ENCODE measurements at regions not wholly inside any gene's neighbourhood (a gene's known extent, or its start where the extent isn't known, plus 50 kb on each side); places are given as distances from the start of the nearest gene placed in this dataset.
"Not testable (repeated sequence)": the region's sequence is repeated elsewhere in the genome, so short reads cannot be mapped to it uniquely, and the experiment has no call there.

DNA sequence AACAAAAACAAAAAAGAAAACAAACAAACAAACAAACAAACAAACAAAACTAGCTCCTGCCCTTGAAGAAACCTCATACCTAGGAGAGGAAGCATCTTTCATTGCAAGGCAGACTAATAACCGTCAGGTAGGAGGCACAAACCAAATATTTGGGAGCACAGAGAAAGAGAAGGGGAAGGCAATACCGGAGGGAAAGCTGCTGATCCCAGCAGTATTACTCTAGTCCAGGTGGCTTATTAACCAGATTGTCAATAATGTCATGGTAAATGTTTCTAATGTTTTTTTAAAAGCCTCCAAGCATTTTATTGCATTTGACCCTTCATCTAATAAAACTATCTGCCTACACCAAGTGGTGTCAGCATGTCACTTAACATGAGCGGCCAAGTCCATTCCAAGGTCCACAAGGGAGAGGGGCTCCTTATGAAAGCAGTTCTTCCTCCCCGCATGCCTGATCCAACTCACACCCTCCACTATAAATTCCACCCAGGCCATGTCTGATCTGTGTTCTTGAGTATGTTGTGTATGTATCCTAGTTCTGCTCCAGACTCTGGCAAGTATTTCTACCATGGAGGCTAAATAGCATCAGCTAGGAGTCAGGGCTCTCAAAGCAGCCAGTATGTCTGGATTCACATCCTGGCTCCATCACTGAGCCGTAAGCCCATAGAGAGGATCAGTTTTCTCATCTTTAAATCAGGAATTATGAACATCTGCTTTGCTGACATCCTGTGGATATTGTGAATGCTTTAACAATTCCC is 208.1 kb upstream of the TENM4 start:
- DNase-seq = no peak

DNA sequence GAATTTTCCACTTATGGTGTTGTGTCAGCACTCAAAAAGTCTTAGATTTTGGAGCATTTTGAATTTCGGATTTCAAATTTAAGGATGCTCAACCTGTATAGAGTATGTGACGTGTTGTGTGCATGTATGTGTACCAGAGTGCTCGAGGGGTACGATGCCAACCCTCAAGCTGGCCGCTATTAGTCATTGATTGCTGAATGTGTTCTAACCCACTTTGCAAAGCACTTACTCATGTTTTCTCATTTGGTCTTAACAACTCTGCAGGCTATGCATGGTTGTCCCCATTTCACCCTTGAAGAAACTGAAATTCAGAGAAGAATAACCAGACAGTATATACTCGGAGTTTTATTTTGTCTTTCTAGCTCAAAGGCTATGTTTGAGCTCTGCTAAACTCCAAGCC is 196.4 kb upstream of the TENM4 start:
- no peak for DNase-seq

DNA sequence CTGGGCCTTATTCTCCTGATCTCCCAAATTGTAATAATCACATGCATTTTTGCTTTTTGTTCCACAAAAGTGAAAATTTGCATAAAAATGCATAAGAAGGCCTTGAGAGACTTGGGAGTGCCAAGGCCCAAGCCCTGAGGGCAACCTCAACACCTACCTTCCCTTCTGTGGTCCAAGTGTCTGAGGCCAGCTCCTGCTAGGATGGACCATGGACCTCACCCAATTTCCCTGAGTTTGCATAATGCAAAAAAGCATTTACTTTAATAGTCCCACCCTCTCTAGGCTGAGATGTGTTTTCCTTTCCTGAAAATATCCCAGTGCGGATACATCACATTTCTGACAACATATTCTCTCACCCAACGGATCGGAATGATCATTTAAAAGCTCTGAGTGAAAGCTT is 194.1 kb upstream of the TENM4 start:
- DNase-seq = no peak

DNA sequence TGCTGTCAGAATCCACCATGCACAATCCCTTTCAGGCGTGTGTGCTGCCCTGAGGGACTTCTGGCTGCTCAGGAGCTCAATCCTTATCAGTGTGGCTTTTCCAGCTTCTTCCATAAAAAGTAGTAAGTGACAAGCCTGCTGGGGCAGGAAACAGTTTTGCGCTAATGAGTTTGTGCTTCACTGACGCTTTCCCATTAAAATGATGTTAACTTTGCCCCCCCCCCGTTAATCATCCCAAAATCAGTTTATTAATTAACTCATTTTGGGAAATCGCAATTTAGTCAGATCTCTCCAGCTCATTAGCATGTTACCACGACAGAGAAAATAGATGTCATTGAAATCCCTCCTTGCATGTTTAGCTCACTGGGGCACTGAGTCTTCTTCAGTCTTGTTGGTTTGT is 186.5 kb upstream of the TENM4 start:
- no peak for DNase-seq

DNA sequence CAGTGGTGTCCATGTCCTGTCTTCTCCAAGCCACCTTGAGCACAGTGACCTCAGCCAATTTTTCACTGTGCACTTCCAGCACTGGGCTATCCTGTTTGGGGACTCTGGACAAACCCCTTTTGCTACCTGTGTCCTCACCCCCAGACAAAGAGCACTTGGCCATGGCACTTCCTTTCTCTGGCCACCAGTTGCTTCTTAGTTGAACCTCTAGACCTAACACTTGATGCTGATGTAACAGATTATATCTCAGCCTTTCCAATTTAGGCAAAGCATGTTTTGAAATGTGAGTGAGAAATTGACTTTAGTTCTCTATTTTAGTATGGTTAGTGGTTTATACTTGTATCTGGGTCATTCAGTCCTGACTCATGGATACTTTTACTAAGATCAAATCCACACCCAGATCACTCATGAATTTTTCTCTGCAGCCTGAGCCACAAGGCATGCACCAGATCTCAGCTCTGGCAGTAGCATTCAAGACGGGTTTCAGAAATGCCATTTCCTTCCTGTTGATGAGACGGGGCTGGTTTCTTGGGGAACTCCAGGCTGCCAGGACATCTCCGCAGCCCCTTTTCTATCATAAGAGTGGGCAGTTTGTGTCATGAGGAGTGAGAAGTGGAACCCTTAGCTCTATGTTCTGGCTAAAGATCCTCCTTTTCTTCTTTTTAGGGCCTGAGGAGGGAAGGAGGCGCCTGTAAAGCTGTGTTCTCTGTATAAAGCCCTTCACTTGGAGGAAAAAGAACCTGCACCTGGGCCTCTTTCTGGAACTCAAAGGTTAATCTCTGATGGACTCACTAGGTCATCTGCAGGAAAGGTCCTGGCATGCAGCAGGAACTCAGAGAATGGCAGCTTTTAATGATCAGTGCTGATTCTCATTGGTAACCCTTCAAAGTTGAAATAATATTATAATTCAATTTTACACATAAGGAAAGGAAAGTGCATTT is 185.6 kb upstream of the TENM4 start:
- DNase-seq = no peak

DNA sequence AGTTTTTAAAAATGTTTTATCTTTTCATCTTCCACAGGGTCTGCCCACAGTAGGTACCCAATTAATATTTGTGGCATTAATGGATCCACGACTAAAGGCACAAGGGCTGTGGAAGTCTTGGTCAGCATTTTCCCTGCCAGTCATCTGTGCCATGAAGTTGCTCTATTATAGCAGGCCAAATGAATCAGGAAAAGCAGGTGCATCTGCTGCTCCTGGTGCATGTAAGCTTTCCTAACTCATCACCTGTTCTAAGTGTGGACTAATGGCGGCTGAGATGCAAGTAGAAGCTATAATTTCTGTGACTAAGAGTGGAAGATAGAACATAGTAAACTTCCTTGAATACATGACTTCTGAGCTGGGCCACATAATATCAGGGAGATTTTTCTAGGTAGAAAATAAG is 182.5 kb upstream of the TENM4 start:
- no peak for DNase-seq

DNA sequence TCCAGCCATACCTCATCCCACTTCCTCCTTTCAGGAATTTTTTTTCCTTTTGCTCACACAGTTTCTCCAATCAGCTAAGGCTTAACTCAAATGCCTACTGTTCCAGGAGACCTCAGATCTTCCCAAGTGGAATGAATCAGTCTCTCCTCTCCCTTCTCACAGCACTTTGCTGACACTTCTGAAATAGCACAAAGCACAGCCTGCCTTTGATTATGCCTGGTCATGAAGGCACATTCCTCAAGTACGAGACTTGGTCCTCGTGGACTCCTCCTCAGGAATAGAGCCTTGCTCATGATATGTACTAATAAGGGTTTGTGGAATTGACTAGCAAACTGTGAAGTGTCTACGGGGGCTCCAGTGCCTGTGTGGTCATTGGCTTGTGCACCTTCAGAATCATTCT is 176.7 kb upstream of the TENM4 start:
- DNase-seq = no peak

DNA sequence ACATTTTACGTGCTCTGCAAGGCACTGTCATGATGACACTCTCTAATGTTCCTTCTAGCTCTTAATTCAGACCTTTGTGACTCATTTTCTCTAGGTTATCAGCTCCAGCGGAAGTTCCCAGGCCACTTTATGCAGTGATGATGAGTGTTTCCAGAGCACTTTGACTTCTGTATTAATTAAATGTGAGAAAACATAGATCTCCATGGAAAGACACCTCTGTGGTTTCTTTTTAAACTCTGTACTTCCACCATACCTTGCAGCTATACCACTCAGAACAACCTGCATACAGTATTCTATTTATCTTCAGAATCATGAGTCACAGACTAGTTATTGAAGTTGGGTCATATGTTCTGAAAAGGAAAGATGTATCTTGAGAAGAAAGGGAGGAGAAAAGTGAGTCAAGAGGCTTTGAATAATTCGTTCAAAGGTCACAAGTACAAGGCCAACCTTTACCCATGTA is 175.6 kb upstream of the TENM4 start:
- DNase-seq = no peak

DNA sequence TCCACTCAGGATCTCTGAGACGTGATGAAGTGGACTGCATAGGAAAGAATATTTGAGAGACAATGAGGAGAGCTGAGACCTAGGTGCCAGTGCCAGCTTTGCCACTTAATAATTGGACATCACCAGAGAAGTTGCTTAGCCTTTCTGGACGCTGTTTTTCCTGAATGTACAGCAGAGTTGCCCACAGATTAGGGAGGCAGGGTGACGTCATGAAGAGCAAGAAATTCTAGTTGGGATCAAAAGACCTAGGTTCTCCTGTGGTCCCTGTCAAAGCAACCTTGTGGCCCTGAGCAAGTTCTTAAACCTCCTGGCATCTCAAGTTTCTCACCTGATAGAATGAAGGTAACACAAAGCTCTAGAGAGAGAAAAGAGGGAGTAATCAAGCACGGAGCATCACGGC is 174.6 kb upstream of the TENM4 start:
- DNase-seq = no peak

DNA sequence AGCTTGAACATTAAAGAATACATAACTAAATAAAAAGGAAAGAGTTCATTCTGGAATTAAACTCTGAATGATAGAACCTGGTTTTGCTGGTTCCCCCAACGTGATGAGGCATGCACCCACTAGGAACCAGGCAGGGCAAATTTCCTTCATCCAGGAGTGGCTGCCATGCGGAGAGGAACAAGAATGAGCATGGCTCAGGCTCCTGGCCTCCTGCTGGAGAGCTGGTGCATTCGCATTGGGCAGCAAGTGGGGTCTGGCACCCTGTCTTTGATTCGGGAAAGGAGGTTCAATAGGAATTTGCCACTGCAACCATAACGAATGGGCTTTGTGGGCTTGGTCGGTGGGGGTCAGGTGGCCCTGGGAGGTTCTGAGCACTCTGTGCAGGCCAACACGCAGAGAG is 169.8 kb upstream of the TENM4 start:
- no peak for DNase-seq

DNA sequence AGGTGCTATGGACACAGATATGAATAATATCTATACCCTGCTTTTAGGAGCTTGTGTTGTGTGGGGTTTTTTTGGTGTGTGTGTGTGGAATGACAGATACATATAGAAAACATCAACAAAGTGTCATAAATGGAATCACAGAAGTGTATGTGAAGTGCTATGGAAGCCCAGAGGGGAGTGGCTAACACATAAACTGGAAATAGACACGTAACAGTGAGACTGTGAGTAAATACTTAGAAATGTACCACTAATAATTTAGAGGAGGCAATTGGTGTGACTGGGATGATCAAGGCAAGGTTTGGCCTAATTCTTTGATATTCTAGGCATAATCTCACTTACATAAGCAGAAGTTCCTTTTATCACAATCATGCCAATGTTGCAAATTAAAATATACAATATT is 169.3 kb upstream of the TENM4 start:
- DNase-seq = no peak

DNA sequence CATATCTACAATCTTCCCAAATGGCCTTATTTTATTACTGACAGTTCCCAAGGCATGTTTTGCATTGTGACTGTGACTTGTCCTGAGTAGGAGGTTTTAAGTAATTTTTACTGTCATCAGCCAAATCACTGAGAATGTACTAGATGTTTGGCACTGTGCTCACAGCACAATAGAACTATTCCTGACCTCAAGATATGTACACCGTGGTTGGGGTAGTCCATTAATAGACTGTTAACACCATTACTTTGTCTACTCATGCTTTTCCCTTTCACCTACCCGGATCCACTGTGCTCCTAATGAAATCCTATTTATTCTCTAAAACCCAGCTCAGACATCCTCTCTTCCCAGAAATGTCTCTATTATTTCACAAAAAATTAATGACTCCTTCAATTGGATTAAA is 168.7 kb upstream of the TENM4 start:
- no peak for DNase-seq

DNA sequence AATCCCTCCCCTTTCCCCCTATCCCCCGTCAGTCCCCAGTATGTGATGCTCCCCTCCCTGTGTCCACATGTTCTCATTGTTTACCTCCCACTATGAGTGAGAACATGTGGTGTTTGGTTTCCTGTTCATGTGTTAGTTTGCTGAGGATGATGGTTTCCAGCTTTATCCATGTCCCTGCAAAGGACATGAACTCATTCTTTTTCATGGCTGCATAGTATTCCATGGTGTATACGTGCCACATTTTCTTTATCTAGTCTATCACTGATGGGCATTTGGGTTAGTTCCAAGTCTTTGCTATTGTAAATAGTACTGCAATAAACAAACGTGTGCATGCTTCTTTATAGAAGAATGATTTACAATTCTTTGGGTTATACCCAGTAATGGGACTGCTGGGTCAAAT is 165.6 kb upstream of the TENM4 start:
- DNase-seq = not testable (repeated sequence)

DNA sequence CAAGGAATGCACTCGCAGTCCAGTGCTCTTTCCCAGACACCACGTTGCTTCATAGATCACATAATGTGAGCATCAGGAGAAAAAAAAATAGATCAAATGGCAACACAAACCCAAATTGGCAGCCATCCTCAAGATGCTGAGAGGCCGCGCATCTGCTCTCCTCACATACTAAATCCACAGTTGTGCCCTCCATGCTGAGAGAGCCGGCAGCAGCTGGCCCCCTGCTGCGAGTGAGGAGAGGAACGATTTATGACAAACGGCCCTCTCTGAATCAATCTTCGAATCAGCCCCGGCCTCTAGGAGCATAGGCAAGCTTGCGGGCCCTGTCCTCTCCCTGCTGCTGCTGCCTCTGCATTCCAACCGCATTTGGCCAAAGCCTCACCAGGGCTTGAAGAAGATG is 159.9 kb upstream of the TENM4 start:
- DNase-seq = no peak

DNA sequence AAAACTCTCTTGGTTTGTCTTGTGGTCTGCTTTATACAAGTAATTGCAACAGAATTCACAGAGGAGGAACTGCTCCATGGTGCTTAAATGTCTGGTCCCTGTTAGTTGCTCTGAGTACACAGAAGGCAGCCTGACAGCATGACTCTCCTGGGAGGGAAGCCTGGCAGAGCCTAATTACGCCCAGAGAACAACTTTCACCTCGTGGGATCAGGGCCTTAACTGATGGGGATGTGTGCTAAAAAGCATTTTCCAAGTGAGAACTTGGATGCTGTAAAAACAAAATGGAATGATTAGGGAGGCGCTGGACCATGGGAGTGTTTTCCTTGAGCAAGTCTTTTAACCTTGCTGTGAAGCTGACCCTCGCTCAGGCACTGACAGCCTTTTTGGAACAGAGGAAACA is 154.0 kb upstream of the TENM4 start:
- DNase-seq = no peak

DNA sequence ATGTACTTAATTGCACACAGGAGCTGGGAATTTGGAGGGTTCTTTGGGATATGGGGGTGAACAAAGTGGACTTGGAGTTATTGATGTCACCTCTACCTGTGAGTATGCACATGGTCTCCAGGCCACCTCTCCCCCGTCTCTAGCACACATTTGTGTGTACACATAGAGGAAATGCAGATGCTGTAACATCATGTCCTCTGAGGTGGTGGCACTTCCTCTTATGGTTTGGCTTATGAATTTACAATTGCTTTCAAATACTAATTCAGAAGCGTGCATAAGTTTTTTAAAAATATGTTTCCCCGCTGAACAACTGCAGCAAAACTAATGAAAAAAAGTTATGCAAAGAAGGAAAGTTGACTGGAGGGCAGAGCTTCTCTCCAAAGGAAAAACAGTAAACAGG is 152.0 kb upstream of the TENM4 start:
- no peak for DNase-seq

DNA sequence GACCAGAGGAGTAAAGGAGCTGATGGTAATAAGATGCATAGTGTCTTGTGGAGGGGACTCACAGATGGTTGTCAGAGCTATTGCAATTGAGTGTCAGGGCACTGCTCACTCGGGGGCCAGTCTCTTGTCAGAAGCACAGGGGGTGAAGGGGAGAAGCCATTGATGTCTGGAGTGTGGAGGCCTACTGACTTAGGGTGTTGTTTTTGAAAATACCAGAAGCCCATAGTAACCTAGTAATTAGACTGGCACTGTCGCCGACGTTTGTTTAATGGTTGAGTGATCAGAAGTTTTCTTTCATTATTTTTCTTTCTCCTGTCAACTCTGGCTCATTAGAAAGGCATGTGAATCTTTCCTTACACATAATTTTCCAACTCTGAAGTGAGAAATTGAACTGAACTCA is 151.6 kb upstream of the TENM4 start:
- DNase-seq = no peak

DNA sequence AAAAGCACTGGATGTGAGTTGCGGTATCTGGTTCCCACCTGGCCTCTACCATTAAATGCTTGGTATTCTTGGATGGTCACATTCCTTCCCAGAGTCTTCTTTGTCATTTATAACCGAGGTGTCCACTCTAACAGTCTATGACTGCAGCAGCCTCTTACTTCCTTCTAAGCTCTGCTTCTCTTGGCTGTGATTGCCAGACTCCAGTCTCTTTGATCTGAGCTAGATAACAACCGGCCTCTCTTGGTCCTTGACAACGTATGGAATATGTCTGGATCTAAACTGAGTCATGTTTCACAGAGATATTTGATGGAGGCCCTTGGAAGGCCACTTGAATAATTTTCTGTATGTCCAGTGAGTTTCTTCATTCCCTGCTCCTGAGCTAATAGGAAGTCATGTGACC is 141.6 kb upstream of the TENM4 start:
- no peak for DNase-seq

DNA sequence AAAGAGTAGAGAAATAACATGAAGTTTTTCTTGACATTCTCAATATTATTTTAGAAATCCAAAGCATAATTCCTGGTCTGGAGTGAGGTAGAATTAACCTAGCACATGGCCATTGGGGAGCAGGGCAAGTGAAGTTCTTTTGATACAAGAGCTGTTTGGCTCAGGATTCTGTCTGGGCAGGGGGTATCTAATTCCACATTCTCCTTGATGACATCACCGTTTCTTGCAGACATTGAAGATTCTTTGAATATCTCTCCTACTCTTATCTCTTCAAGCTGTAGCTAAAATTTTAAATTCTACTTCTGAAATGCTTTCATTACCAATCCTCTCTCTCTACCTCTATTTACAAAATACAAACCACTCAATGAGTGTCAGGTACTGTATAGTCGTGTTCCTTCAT is 138.2 kb upstream of the TENM4 start:
- DNase-seq = no peak

DNA sequence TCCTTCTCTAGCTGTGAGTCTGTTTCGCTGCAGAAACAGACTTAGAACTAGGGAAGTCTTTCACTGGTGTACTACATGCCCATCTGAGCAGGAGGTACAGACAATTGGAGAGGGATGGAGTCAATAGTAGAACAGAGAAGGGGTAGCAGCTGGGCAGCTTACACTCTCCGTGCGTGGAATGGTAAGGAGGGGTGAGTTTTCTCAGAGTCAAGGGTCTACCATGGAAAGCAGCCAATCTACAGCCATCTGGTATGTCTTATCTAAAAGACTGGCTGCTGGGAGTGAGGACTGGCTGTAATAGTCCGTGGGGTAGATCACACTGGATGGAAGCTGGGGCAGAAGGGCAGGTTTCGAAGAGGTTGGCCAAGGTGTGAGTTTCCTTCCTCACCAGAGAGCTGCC is 137.3 kb upstream of the TENM4 start:
- DNase-seq = no peak

DNA sequence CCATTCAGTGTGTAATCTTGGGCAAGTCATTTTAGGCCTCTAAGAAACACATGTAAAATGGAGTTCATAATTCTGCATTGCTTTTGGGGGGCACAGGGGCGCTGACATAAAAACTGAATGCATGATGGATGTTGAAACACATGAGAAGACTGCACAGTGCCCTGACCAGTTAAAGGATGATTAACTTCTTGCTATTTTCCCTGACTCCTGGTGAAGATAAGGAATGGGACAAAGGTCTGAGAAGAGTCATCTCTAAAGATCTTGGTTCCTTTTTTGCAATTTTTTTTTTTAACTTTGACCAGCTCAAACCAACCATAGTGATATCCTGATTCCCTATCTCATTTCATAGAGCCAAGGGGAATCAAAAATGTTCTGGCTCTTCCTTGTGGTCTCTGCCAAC is 134.9 kb upstream of the TENM4 start:
- DNase-seq = no peak

DNA sequence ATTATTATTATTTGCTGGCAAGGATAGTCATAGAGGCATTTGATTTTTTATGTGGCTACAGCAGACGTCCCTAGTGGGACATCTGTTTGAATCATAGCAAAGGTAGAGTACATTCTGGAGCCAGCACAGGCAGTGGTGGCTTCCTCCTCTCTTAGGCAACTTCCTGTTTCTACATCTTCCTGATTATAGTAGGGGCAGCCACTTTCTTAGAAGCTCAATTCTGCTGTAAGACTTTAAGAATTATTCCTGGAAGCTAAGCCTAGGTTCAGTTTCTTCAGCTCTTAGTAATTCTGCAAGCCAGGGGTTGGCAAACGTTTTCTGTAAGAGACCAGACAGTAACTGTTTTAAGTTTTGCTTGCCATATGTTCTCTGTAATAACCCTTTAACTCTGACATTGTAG is 129.3 kb upstream of the TENM4 start:
- no peak for DNase-seq

DNA sequence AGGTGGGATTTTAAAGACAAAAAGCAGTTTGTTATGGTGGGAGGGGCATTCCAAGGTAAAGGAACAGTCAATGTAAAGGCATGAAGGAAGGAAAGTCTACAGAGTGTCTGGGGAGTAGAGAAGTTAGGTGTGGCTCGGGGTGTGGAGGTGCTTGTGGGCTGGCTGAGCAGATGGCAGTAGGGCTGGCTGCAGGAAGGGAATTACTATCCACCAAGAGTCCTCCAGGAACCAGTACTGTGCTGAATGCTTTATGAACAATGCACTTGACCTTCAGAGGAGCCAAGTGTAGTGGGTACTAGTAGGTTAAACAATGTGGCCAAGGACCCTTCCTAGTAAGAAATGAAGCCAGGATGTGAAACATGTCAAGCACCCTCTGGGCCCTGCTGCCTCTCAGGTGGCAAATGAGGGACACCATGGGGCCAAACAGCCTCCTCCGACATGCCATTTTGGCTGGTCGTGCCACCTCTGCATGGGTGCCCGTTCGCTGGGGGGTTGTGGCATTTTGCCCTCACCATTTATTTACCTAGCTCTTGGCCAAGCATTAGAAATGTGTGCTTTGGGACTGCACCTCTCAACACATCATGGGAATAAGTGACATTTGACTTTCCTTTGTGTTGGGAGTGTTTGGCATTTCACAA is 123.6 kb upstream of the TENM4 start:
- no peak for DNase-seq

DNA sequence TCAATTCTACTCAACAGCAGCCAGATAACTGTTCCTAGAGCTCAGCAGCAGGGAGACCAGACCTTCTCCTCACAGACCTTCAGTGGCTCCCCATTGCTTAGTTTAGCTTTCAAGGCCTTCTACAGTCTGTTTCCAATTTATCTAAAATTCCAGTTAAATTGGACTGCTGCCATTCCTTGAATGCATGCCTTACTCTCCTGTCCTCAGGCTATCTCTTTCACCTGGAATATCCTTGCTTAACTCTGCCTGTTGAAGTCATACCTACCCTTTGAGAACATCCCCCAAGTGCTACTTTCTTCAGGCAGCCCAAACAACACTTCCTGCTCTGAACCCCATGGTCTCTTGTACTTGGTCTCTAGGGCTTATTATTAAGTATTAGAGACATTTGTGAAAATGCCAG is 120.7 kb upstream of the TENM4 start:
- DNase-seq = no peak
